ENCODE measurements at regions not wholly inside any gene's neighbourhood (a gene's known extent, or its start where the extent isn't known, plus 50 kb on each side); places are given as distances from the start of the nearest gene placed in this dataset.

DNA sequence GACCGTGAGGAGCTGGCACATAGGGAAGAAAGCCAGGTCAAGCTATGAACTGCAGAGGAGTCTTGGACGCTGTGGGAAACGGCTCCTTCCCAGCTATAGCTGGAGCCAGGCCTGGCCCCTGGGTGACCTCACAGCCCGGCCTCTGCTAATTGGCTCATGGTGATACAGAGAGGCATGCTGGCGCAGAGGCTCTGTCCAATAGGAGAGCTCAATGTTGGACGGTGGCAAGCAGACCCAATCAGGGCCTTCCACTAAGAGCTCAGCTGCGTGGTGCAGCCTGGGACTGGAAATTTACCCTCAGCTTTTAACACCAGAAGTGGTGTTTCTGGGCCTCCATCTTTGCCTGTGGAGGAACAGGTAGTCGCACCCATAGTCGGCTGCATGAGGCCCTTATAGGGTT lies 64.4 kb upstream of the GRHL3 start (continued):
- TF ChIP-seq, protein P1, sequence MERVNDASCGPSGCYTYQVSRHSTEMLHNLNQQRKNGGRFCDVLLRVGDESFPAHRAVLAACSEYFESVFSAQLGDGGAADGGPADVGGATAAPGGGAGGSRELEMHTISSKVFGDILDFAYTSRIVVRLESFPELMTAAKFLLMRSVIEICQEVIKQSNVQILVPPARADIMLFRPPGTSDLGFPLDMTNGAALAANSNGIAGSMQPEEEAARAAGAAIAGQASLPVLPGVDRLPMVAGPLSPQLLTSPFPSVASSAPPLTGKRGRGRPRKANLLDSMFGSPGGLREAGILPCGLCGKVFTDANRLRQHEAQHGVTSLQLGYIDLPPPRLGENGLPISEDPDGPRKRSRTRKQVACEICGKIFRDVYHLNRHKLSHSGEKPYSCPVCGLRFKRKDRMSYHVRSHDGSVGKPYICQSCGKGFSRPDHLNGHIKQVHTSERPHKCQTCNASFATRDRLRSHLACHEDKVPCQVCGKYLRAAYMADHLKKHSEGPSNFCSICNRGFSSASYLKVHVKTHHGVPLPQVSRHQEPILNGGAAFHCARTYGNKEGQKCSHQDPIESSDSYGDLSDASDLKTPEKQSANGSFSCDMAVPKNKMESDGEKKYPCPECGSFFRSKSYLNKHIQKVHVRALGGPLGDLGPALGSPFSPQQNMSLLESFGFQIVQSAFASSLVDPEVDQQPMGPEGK (CRISPR knock-in tag; IDR thresholded peaks at IDR 0.05; ENCODE audit: borderline replicate concordance) = no peak
- TF ChIP-seq ZNF70 (CRISPR knock-in tag; IDR thresholded peaks at IDR 0.05) = no peak
- TF ChIP-seq, protein P2, sequence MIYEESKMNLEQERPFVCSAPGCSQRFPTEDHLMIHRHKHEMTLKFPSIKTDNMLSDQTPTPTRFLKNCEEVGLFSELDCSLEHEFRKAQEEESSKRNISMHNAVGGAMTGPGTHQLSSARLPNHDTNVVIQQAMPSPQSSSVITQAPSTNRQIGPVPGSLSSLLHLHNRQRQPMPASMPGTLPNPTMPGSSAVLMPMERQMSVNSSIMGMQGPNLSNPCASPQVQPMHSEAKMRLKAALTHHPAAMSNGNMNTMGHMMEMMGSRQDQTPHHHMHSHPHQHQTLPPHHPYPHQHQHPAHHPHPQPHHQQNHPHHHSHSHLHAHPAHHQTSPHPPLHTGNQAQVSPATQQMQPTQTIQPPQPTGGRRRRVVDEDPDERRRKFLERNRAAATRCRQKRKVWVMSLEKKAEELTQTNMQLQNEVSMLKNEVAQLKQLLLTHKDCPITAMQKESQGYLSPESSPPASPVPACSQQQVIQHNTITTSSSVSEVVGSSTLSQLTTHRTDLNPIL (CRISPR knock-in tag; IDR thresholded peaks at IDR 0.05; ENCODE audit: low read depth) = no peak

DNA sequence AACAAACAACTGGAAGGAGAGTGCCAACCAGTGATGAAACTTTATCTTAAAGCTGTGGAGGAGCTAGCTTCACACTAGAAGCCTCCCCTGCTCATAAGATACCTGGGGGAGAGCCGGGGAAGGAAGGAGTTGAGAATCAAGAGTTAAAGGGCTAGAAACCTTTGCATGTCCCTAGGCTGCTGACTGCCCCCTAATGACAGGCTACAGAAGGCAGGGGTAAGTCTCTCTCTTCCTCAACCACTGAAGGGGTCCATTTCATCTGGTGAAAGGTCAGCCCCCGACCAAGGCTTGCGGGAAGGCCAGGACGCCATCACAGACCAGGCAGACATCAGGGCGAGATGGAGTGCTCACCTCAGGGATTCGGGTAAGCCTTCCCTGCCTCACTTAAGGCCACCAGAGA lies 65.6 kb upstream of the GRHL3 start:
- TF ChIP-seq ZNF8 (CRISPR knock-in tag; IDR thresholded peaks at IDR 0.05) = no peak
- TF ChIP-seq BACH2 (CRISPR knock-in tag; IDR thresholded peaks at IDR 0.05; ENCODE audit: borderline replicate concordance) = no peak
- no peak for TF ChIP-seq ZNF70 (CRISPR knock-in tag; IDR thresholded peaks at IDR 0.05)
- no peak for TF ChIP-seq ZNF565 (CRISPR knock-in tag; conservative IDR thresholded peaks at IDR 0.05; ENCODE audit: low read depth)
- TF ChIP-seq, protein P3, sequence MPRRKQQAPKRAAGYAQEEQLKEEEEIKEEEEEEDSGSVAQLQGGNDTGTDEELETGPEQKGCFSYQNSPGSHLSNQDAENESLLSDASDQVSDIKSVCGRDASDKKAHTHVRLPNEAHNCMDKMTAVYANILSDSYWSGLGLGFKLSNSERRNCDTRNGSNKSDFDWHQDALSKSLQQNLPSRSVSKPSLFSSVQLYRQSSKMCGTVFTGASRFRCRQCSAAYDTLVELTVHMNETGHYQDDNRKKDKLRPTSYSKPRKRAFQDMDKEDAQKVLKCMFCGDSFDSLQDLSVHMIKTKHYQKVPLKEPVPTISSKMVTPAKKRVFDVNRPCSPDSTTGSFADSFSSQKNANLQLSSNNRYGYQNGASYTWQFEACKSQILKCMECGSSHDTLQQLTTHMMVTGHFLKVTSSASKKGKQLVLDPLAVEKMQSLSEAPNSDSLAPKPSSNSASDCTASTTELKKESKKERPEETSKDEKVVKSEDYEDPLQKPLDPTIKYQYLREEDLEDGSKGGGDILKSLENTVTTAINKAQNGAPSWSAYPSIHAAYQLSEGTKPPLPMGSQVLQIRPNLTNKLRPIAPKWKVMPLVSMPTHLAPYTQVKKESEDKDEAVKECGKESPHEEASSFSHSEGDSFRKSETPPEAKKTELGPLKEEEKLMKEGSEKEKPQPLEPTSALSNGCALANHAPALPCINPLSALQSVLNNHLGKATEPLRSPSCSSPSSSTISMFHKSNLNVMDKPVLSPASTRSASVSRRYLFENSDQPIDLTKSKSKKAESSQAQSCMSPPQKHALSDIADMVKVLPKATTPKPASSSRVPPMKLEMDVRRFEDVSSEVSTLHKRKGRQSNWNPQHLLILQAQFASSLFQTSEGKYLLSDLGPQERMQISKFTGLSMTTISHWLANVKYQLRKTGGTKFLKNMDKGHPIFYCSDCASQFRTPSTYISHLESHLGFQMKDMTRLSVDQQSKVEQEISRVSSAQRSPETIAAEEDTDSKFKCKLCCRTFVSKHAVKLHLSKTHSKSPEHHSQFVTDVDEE (CRISPR knock-in tag; IDR thresholded peaks at IDR 0.05) = no peak
- TF ChIP-seq ESRRG (CRISPR knock-in tag; IDR thresholded peaks at IDR 0.05) = no peak
- no peak for TF ChIP-seq PPARA (CRISPR knock-in tag; IDR thresholded peaks at IDR 0.05; ENCODE audit: borderline replicate concordance)
- no peak for TF ChIP-seq ZFP3 (CRISPR knock-in tag; IDR thresholded peaks at IDR 0.05)
- TF ChIP-seq, protein P4, sequence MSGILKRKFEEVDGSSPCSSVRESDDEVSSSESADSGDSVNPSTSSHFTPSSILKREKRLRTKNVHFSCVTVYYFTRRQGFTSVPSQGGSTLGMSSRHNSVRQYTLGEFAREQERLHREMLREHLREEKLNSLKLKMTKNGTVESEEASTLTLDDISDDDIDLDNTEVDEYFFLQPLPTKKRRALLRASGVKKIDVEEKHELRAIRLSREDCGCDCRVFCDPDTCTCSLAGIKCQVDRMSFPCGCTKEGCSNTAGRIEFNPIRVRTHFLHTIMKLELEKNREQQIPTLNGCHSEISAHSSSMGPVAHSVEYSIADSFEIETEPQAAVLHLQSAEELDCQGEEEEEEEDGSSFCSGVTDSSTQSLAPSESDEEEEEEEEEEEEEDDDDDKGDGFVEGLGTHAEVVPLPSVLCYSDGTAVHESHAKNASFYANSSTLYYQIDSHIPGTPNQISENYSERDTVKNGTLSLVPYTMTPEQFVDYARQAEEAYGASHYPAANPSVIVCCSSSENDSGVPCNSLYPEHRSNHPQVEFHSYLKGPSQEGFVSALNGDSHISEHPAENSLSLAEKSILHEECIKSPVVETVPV (CRISPR knock-in tag; IDR thresholded peaks at IDR 0.05) = no peak
- no peak for TF ChIP-seq OSR1 (CRISPR knock-in tag; IDR thresholded peaks at IDR 0.05)
- TF ChIP-seq RARB (CRISPR knock-in tag; IDR thresholded peaks at IDR 0.05) = no peak
- no peak for TF ChIP-seq TOX (CRISPR knock-in tag; IDR thresholded peaks at IDR 0.05; ENCODE audit: borderline replicate concordance)
- TF ChIP-seq TCF4 (CRISPR knock-in tag; IDR thresholded peaks at IDR 0.05; ENCODE audit: borderline replicate concordance) = no peak
- TF ChIP-seq ZC3H10 (CRISPR knock-in tag; IDR thresholded peaks at IDR 0.05) = no peak
- TF ChIP-seq ARNTL (CRISPR knock-in tag; IDR thresholded peaks at IDR 0.05; ENCODE audit: borderline replicate concordance, low read depth) = no peak
- TF ChIP-seq, protein P1 (CRISPR knock-in tag; IDR thresholded peaks at IDR 0.05; ENCODE audit: borderline replicate concordance) = no peak
- TF ChIP-seq, protein P5, sequence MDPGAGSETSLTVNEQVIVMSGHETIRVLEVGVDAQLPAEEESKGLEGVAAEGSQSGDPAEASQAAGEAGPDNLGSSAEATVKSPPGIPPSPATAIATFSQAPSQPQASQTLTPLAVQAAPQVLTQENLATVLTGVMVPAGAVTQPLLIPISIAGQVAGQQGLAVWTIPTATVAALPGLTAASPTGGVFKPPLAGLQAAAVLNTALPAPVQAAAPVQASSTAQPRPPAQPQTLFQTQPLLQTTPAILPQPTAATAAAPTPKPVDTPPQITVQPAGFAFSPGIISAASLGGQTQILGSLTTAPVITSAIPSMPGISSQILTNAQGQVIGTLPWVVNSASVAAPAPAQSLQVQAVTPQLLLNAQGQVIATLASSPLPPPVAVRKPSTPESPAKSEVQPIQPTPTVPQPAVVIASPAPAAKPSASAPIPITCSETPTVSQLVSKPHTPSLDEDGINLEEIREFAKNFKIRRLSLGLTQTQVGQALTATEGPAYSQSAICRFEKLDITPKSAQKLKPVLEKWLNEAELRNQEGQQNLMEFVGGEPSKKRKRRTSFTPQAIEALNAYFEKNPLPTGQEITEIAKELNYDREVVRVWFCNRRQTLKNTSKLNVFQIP (CRISPR knock-in tag; IDR thresholded peaks at IDR 0.05; ENCODE audit: borderline replicate concordance, low read depth) = no peak
- TF ChIP-seq CSDC2 (CRISPR knock-in tag; IDR thresholded peaks at IDR 0.05) = no peak
- TF ChIP-seq SNAI2 (CRISPR knock-in tag; IDR thresholded peaks at IDR 0.05) = no peak
- no peak for TF ChIP-seq ISL1 (CRISPR knock-in tag; IDR thresholded peaks at IDR 0.05)
- ATAC-seq = no peak

All from SK-N-SH treated with all-trans-retinoic acid at 6 μM for 48 hours (cell line).